Colon (tissue), 2 donors: ENCODE measurements at regions not wholly inside any gene's neighbourhood (a gene's known extent, or its start where the extent isn't known, plus 50 kb on each side); places are given as distances from the start of the nearest gene placed in this dataset.

Source experiments
- FAIRE-seq: peaks from 2 replicates; lab custom pipeline; 2012; peaks lifted over from hg19 to GRCh38; lab: Jason Lieb, UNC
- donor health status: control.
- donor health status: control.

DNA sequence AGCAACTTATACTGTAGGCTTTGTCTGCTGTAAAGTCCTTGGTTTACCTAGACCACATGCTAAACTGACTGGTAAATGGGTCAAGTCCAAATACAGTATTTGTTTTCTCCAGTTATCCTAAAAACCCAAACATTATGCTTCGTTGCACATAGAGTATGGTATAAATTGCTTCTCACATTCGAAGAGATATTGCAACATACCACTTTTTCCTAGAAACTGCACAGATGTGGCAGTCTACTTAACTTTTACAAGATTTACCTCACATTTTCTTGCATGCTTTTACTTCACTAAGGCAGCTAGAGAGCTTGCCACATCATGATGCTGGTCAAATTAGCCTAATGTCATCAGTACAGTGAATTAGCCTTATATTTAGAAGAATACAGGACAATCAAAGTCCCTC lies 66.0 kb upstream of the SCN7A start:
- FAIRE-seq, result no peak

DNA sequence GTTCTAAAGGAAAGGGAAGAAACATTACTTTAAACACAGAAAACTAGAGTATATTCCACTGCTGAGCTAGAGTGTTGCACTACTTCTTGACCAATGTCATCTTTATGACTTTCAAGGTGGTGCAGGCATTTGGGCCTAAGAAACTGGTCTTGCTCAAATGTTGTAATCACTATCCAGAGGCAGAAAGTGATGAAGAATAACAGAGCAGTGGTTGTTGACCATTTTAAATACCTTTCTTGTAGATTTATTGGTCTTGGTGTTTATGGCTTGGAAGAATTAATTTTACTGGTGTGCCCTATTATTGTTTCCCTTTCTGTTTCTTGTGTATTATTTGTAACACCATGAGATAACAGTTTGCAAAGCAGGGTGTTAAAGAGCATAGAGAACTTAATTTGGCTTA lies 56.9 kb upstream of the SCN7A start:
- no peak for FAIRE-seq

DNA sequence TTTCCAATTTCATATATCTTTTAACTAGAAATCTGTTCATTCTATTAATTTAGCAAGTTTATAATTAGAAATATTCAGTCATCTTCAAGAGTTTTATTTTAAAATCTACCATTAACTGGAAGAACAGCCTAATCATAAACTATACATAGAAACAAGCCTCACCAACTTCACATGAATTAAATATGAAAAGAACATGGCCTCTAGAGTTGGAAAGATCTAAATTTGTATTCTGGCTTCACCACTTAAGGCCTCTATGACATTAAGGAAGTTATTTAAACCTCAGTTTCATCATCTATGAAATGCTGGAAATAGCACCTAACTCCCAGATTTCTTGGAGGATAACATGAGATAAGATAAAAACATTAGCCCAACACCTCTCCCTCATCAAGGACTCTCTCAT lies 51.4 kb upstream of the SCN7A start:
- no peak for FAIRE-seq
